AG09309 (cell line): ENCODE measurements at regions not wholly inside any gene's neighbourhood (a gene's known extent, or its start where the extent isn't known, plus 50 kb on each side); places are given as distances from the start of the nearest gene placed in this dataset.

Experiments
- DNase-seq: peaks from one replicate; pipeline ENCODE4 v3.0.0-alpha.2; 2010; ENCODE audit warnings: low read depth
- H3K4me3 ChIP-seq: 2 replicates; pipeline ENCODE4 v1.5.1; 2011; ENCODE audit warnings: mild to moderate bottlenecking, low read depth, low read length, moderate library complexity; ENCODE audit not compliant: control insufficient read depth
- CTCF ChIP-seq: IDR thresholded peaks from 2 replicates; pipeline ENCODE4 v1.5.1; 2011; ENCODE audit warnings: mild to moderate bottlenecking, low read depth, low read length, inconsistent platforms; ENCODE audit not compliant: insufficient read depth, control insufficient read depth; ENCODE audit errors: missing control alignments

- TF ChIP-seq CTCF = no peak
- H3K4me3 ChIP-seq = no peak overlapping the region
- DNase-seq = no peak
Measured at GRCh38 chr18:41396211-41396610, 558.8 kb upstream of the PIK3C3 start.

GRCh38 chr18:41395695-41396094, 559.3 kb upstream of the PIK3C3 start:
- H3K4me3 ChIP-seq = no peak overlapping the region
- no peak for TF ChIP-seq CTCF
- DNase-seq = no peak

GRCh38 chr18:41391616-41392595, 563.1 kb upstream of the PIK3C3 start:
- peak; percentile 22 for TF ChIP-seq CTCF
- no peak for DNase-seq
- no peak overlapping the region for H3K4me3 ChIP-seq

- no peak for DNase-seq
- H3K4me3 ChIP-seq = no peak overlapping the region
- TF ChIP-seq CTCF = no peak
Measured at GRCh38 chr18:41390309-41390708, 564.7 kb upstream of the PIK3C3 start.

- no peak for DNase-seq
- TF ChIP-seq CTCF = no peak
- no peak overlapping the region for H3K4me3 ChIP-seq
Measured at GRCh38 chr18:41378598-41378997, 576.4 kb upstream of the PIK3C3 start.

- no peak for DNase-seq
- no peak overlapping the region for H3K4me3 ChIP-seq
- TF ChIP-seq CTCF = no peak
Measured at GRCh38 chr18:41373612-41374011, 581.4 kb upstream of the PIK3C3 start.
